Activated T-cell treated with anti-CD3 and anti-CD28 coated beads, Interleukin-2, amount 50 U/mL, for 24 hours (primary cell): ENCODE measurements at regions not wholly inside any gene's neighbourhood (a gene's known extent, or its start where the extent isn't known, plus 50 kb on each side); places are given as distances from the start of the nearest gene placed in this dataset.

Experiments used
- DNase-seq: peaks from one replicate; pipeline ENCODE4 v3.0.0-alpha.2; 2020
- H3K27ac Mint-ChIP-seq: 2 replicates; pipeline ENCODE4 v1.8.0; 2020; ENCODE audit warnings: mild to moderate bottlenecking, mixed read lengths
- H3K27me3 Mint-ChIP-seq: 2 replicates; pipeline ENCODE4 v1.8.0; 2020; ENCODE audit warnings: mixed read lengths
- H3K36me3 Mint-ChIP-seq: 2 replicates; pipeline ENCODE4 v1.8.0; 2020; ENCODE audit warnings: low read depth, mixed read lengths
- H3K4me1 Mint-ChIP-seq: 2 replicates; pipeline ENCODE4 v1.8.0; 2020; ENCODE audit warnings: low read depth, mixed read lengths
- H3K4me3 Mint-ChIP-seq: 2 replicates; pipeline ENCODE4 v1.8.0; 2020; ENCODE audit warnings: mild to moderate bottlenecking, moderate library complexity, mixed read lengths
- H3K9me3 Mint-ChIP-seq: 2 replicates; pipeline ENCODE4 v1.8.0; 2020; ENCODE audit warnings: mixed read lengths

DNA sequence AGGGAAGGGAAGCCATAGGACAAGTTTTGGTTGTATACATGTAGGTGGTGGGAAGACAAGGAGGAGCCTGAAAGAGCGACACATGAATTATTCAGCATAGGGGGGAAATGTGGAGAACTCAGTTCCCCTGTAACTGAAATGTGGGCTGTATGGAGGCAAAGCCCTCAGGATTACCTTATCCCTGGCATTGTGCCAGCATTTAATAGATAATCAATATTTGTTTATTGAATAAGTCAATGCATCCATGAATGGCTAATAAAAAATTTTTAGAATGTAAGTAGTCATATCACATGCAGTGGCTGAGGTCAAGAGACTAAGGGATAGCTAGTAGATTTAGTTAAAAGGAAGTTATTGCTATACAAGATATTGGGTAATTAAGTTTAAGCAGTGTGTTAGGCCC lies 232.4 kb downstream of the SNAPC1 start:
- DNase-seq, result no peak
- no peak overlapping the region for H3K4me3 Mint-ChIP-seq
- no peaks in the 10 kb centered on the region for H3K36me3 Mint-ChIP-seq
- no peaks in the 10 kb centered on the region for H3K27me3 Mint-ChIP-seq
- H3K9me3 Mint-ChIP-seq, result no peaks in the 10 kb centered on the region
- no peaks in the 10 kb centered on the region for H3K4me1 Mint-ChIP-seq
- H3K27ac Mint-ChIP-seq, result no peak overlapping the region

DNA sequence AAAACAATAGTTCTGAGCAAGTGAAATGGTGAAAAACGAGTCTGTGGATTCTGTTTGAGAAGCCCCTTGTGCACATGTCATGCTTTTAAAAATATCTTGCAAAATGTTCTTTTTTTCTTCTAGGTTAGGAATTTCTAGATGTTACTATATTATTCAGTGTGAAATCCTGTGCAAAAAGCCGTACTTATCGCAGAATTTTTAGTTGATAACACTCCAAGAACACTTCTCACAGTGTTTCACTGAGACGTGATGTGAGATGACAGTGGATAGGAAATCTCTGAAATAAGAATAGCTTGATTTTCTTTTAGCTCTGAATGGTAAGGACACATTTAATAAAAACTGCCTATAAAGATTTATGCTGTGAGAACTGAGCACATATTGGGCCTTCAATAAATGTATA lies 234.5 kb downstream of the SNAPC1 start:
- H3K9me3 Mint-ChIP-seq, result peaks cover 2% of the 10 kb centered on the region
- no peak overlapping the region for H3K27ac Mint-ChIP-seq
- H3K4me3 Mint-ChIP-seq, result no peak overlapping the region
- H3K27me3 Mint-ChIP-seq, result peaks cover 4% of the 10 kb centered on the region
- no peaks in the 10 kb centered on the region for H3K4me1 Mint-ChIP-seq
- DNase-seq, result no peak
- H3K36me3 Mint-ChIP-seq, result no peaks in the 10 kb centered on the region

DNA sequence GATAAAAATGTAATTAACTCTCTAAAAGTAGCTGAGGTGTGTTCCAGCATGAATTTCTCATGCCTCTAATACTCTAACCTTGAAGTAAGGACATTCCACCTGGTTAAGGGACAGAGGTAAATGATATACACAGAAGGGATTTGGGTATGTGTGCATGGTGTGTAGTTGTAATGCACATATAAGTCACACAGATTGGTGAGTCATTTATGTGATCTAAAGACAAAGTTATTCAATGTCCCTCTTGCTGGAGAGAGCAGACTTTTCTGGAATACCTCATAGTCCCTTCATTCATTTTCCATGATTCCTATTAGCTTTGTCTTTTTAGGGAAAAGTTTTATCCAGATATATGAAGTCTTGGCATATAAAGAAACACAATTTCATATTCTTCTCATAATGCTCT lies 234.9 kb downstream of the SNAPC1 start:
- H3K9me3 Mint-ChIP-seq, result peaks cover 6% of the 10 kb centered on the region
- H3K27me3 Mint-ChIP-seq, result peaks cover 7% of the 10 kb centered on the region
- no peak for DNase-seq
- H3K27ac Mint-ChIP-seq, result no peak overlapping the region
- H3K36me3 Mint-ChIP-seq, result no peaks in the 10 kb centered on the region
- H3K4me1 Mint-ChIP-seq, result peaks cover 4% of the 10 kb centered on the region
- no peak overlapping the region for H3K4me3 Mint-ChIP-seq

DNA sequence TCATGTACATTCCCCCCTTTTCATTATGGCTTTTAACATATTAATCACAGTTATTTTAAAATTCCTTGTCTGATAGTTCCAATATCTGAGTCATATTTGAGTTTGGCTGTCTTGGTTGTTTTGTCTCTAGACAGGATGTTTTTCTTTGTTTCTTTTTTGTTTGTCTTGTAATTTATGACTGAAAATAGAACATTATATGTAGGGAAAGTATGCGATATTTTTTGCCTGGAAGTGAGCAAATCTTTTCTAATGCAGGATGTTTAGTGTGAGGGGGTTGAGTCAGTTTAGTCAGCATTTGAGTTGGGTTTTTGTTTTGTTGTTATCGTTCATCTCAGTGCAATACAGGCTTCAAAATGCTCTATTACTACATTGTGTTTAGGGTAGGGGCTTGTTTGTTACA lies 239.7 kb downstream of the SNAPC1 start:
- no peaks in the 10 kb centered on the region for H3K36me3 Mint-ChIP-seq
- peaks cover 24% of the 10 kb centered on the region for H3K4me1 Mint-ChIP-seq
- DNase-seq, result no peak
- peak overlapping the region; percentile 85 for H3K27ac Mint-ChIP-seq
- H3K27me3 Mint-ChIP-seq, result peaks cover 31% of the 10 kb centered on the region
- H3K9me3 Mint-ChIP-seq, result peaks cover 17% of the 10 kb centered on the region
- no peak overlapping the region for H3K4me3 Mint-ChIP-seq

DNA sequence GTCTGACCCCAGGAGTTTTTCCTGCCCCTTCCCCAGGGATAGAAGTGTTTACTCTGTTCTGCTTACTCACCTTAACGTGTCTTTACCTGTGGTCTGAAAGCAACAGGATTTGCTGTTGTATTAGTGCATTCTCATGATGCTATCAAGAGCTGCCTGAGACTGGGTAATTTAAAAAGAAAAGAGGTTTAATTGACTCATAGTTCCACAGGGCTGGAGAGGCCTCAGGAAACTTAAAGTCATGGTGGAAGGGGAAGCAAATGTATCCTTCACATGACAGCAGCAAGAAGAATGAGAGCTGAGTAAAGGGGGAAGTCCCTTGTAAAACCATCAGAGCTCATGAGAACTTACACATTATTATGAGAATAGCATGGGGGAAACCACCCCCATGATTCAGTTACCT lies 240.4 kb downstream of the SNAPC1 start:
- Mint-ChIP-seq H3K4me3 (no peak overlapping the region), H3K9me3 (peaks cover 17% of the 10 kb centered on the region), H3K36me3 (no peaks in the 10 kb centered on the region), H3K4me1 (peaks cover 24% of the 10 kb centered on the region), H3K27me3 (peaks cover 31% of the 10 kb centered on the region), H3K27ac (peak overlapping the region; percentile 85)
- peak; percentile 33 for DNase-seq

DNA sequence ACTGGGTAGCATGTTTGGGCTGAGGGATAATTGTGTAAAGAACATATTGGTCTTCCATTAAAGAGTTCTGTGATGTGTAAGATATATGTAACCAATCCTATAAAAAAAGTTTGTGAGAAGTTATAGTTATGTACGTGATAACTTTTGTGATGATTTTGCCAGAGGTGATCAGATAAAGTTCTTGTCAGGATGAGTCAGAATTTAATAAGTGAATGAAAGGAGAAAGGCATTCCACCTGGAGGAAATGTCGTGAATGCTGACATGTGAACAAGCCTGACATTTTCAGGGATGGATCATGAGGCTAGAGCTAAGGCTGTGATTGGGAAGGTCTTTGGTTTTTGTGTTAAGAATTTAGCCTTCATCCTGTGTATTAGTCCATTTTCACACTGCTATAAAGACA lies 241.5 kb downstream of the SNAPC1 start:
- Mint-ChIP-seq H3K9me3 (peaks cover 17% of the 10 kb centered on the region), H3K36me3 (no peaks in the 10 kb centered on the region), H3K4me3 (no peak overlapping the region), H3K4me1 (peaks cover 24% of the 10 kb centered on the region), H3K27ac (no peak overlapping the region), H3K27me3 (peaks cover 34% of the 10 kb centered on the region)
- DNase-seq, result no peak

DNA sequence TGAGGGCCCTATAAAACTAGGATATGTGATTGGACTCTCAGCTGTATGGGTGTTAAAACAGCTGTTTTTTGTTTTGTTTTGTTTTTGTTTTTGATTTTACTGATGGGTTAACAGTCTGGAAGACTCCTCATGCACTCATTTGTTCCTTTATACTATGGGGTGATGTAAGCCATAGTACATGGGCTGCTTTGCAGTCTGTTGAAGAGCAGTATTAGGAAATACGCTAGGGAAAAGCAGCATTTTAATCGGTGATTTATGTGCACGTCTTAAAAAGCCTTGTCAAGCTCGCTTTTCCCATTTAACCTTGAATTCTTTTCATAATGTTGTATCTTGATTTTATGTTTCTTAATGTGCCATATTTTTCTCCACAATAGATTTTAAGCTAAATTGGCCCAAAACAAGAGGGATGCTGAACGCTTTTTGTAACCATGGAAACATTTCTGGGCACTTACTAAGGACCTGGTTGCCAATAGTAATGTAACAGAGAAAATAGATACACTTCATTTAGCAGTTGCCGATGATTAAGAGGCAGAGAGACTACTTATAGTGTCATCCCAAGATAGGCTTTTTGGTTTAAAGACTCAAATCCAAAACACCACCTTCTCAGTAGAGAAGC lies 244.0 kb downstream of the SNAPC1 start:
- Mint-ChIP-seq H3K27ac (no peak overlapping the region), H3K4me3 (no peak overlapping the region), H3K36me3 (no peaks in the 10 kb centered on the region), H3K27me3 (peaks cover 43% of the 10 kb centered on the region), H3K4me1 (peaks cover 24% of the 10 kb centered on the region), H3K9me3 (peaks cover 17% of the 10 kb centered on the region)
- DNase-seq, result no peak

DNA sequence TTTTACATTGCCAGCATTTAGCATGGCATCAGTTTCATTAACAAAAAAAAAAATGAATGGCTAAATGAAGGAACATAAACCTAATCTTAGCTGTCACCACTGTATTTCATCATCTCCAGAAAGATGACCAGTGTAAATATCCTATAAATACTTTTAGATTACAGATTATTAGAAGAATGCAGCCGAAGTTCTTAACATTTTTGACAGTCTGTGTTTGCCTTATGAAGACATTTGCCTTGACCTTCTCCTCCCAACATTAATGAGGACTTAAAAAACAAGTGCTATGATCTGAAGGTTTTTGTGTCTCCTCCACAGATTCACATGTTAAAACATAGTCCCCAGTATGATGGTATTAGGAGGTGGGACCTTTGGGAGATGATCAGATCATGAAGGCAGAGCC lies 253.0 kb downstream of the SNAPC1 start:
- Mint-ChIP-seq H3K4me1 (no peaks in the 10 kb centered on the region), H3K27ac (no peak overlapping the region), H3K27me3 (peaks cover 21% of the 10 kb centered on the region), H3K9me3 (peaks cover 2% of the 10 kb centered on the region), H3K4me3 (no peak overlapping the region), H3K36me3 (no peaks in the 10 kb centered on the region)
- DNase-seq, result no peak

DNA sequence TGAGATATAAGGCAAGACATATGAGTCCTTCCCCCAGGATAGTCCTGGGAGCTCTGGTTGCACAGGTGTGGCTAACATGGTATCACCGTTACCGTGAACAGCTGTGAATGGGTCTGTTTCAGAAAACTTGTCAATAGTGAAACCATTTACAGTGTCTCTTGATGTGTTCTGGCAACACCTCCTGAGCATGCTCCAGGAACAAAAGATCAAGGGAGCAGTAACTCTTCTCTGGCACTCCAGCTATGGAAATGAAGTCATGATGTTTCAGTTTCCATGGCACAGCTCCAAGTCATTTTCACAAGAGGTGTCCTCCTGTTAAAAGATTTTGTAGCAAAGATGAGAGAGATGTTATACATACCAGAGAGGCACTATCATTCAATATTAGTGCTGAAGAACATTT lies 253.7 kb downstream of the SNAPC1 start:
- no peak overlapping the region for H3K27ac Mint-ChIP-seq
- H3K27me3 Mint-ChIP-seq, result peaks cover 20% of the 10 kb centered on the region
- DNase-seq, result no peak
- no peaks in the 10 kb centered on the region for H3K4me1 Mint-ChIP-seq
- no peak overlapping the region for H3K4me3 Mint-ChIP-seq
- no peaks in the 10 kb centered on the region for H3K36me3 Mint-ChIP-seq
- H3K9me3 Mint-ChIP-seq, result peaks cover 2% of the 10 kb centered on the region

DNA sequence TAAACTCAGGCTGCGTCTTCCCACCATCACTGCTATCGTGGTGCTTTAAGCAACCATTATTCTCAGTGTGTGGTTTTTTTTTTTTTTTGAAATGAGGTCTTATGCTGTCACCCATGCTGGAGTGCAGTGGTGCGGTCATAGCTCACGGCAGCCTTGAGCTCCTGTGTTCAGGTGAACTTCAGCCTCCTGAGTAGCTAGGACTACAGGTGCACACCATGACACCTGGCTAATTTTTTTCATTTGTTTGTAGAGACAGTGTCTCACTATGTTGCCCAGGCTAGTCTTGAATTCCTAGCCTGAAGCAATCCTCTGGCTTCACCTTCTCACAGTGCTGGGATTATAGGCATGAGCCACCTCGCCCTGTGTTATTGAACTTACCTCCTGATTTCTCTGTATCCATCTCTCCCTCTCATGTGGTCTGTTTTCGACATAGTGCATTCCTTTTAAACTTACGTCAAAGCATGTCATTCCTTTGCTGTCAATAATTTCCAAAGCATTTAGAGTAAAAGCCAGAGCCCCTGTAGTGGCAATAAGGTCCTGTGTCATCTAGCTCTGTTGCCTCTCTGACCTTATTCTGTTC lies 255.5 kb downstream of the SNAPC1 start:
- Mint-ChIP-seq H3K4me3 (no peak overlapping the region), H3K9me3 (peaks cover 2% of the 10 kb centered on the region), H3K4me1 (no peaks in the 10 kb centered on the region), H3K36me3 (no peaks in the 10 kb centered on the region), H3K27me3 (peaks cover 13% of the 10 kb centered on the region), H3K27ac (no peak overlapping the region)
- DNase-seq, result no peak

DNA sequence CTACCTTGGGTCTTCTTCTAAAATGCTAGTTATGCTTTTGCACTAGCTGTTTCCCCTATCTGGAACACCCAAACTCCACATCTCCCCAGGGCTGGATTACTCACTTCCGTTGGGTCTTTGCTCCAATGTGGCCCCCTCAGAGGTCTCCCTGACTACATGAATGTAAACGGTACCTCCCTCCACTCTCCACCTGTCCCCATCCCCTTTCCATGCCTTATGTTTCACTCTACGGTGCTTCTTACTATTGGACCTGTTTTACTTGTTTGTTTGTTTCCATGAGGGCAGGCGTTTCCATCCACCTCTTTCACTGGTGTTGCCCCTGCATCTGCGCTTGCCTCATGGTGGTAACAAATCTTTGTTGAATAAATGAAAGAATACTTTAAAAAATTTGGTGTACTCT lies 256.4 kb downstream of the SNAPC1 start:
- Mint-ChIP-seq H3K9me3 (peaks cover 2% of the 10 kb centered on the region), H3K27ac (no peak overlapping the region), H3K36me3 (no peaks in the 10 kb centered on the region), H3K4me1 (no peaks in the 10 kb centered on the region), H3K27me3 (peaks cover 16% of the 10 kb centered on the region), H3K4me3 (no peak overlapping the region)
- no peak for DNase-seq

DNA sequence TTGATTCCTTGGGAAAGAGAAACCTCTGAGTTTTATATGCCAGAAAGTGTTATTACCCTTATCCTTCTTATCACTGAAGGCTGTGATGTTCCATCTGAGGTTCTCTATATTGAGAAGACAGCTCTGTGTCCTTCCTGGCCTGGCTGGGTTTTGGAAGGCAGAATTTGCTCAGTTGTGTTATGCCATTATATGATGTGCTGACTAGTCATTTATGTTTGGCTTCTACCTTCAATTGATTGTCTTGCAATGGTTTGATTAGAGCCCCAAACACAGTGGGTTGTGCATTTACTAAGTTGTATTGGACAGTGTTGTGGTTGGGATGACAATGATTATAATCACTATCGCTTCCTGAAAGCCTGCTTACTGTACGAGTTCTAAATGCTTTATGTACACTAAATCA lies 265.7 kb downstream of the SNAPC1 start:
- DNase-seq, result no peak
- Mint-ChIP-seq H3K4me1 (peaks cover 3% of the 10 kb centered on the region), H3K4me3 (no peak overlapping the region), H3K27ac (no peak overlapping the region), H3K36me3 (no peaks in the 10 kb centered on the region), H3K9me3 (peaks cover 5% of the 10 kb centered on the region), H3K27me3 (peaks cover 29% of the 10 kb centered on the region)

DNA sequence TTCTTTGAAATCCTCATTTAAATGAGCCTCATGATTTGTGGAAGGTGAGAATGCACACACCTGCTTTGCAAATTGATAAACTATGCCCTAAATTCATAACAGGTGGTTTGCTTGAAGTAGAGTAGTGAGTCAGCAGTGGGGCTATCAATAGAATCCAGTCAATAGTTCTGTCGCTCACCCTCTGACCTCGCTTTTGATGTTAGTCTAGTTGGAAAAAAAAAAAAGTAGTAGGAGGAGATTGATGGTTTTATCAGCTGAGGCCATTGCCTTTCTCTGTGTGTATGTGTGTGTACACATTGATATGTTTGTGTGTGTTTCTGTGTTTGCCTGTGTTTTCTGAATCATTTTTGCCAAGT lies 267.3 kb downstream of the SNAPC1 start:
- H3K4me1 Mint-ChIP-seq, result peaks cover 3% of the 10 kb centered on the region
- H3K9me3 Mint-ChIP-seq, result peaks cover 7% of the 10 kb centered on the region
- H3K27me3 Mint-ChIP-seq, result peaks cover 24% of the 10 kb centered on the region
- no peak overlapping the region for H3K4me3 Mint-ChIP-seq
- no peak for DNase-seq
- no peaks in the 10 kb centered on the region for H3K36me3 Mint-ChIP-seq
- H3K27ac Mint-ChIP-seq, result no peak overlapping the region

DNA sequence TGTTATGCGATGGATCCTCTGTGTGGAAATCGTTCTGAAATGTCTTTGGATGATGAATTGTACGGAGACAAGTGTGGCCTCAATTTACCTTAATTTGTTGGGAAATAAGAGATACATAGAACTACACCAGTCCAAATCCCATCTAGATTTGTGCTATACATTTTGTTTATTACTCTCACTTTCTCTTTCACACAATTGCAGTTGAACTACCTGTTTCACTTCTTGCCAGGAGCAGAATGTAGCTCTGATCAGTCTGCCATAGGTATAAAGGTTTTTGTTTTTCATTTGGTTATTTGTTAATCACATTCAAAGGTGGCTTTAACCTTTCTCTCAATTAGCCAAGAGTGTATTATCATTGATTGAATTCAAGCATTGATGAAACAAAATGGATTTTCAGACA lies 268.2 kb downstream of the SNAPC1 start:
- H3K4me1 Mint-ChIP-seq, result peaks cover 3% of the 10 kb centered on the region
- H3K36me3 Mint-ChIP-seq, result no peaks in the 10 kb centered on the region
- H3K9me3 Mint-ChIP-seq, result peaks cover 2% of the 10 kb centered on the region
- H3K27ac Mint-ChIP-seq, result no peak overlapping the region
- H3K4me3 Mint-ChIP-seq, result no peak overlapping the region
- DNase-seq, result no peak
- peaks cover 19% of the 10 kb centered on the region for H3K27me3 Mint-ChIP-seq

DNA sequence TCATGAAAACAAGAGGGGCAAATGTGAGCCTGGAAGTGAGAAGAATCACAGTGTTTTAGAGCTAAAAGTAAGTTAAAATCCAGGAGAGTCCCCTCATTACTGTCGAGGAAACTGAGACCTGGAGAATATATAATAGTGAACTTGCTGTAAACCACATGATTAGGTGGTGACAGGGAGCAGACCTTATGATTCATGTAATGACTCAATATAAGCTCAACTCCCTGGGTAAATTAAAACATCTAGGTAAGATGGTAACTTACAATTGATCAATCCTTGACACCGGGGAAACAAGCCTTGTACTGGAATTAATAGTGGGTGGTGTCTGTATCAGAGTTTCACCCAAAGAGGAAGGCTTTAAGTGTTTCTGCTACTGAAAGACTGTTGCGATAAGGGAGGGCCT lies 269.3 kb downstream of the SNAPC1 start:
- Mint-ChIP-seq H3K36me3 (no peaks in the 10 kb centered on the region), H3K9me3 (peaks cover 2% of the 10 kb centered on the region), H3K4me3 (no peak overlapping the region), H3K27ac (no peak overlapping the region), H3K4me1 (peaks cover 3% of the 10 kb centered on the region), H3K27me3 (peaks cover 19% of the 10 kb centered on the region)
- DNase-seq, result no peak

DNA sequence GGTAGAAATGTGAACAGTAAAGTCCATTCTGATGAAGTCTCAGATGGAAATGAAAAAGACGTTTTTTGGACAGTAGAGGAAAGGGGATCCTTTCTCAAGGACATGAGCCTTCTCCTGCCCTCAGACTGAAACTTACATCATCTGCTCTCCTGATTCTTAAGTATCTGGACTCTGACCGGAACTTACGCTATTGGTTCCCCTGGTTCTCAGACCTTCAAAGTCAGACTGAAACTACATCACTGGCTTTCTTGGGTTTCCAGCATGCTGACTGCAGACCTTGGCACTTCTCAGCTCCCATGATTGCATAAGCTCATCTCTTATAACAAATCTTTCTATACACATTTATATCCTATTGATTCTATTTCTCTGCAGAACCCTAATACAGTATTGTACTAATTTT lies 291.0 kb downstream of the SNAPC1 start:
- peaks cover 5% of the 10 kb centered on the region for H3K9me3 Mint-ChIP-seq
- H3K4me3 Mint-ChIP-seq, result no peak overlapping the region
- no peaks in the 10 kb centered on the region for H3K4me1 Mint-ChIP-seq
- H3K27ac Mint-ChIP-seq, result no peak overlapping the region
- DNase-seq, result no peak
- H3K36me3 Mint-ChIP-seq, result no peaks in the 10 kb centered on the region
- peaks cover 6% of the 10 kb centered on the region for H3K27me3 Mint-ChIP-seq
